Progenitor cell of endocrine pancreas (in vitro differentiated cells): ENCODE measurements at regions not wholly inside any gene's neighbourhood (a gene's known extent, or its start where the extent isn't known, plus 50 kb on each side); places are given as distances from the start of the nearest gene placed in this dataset.
A peak's percentile ranks its signal among the peaks of the same experiment; 100 is the strongest.

ENCODE experiments used
- DNase-seq: peaks from one replicate; pipeline ENCODE4 v3.0.0; 2021; ENCODE audit warnings: low spot score; ENCODE audit not compliant: unreplicated experiment
- H3K27ac Mint-ChIP-seq: 2 replicates; pipeline ENCODE4 v1.8.0; 2021; ENCODE audit warnings: mild to moderate bottlenecking, moderate library complexity, mixed read lengths
- H3K27me3 Mint-ChIP-seq: 2 replicates; pipeline ENCODE4 v1.8.0; 2021; ENCODE audit warnings: mixed read lengths
- H3K36me3 Mint-ChIP-seq: 2 replicates; pipeline ENCODE4 v1.8.0; 2022; ENCODE audit warnings: mixed read lengths; ENCODE audit not compliant: insufficient read depth
- H3K4me1 Mint-ChIP-seq: 2 replicates; pipeline ENCODE4 v1.8.0; 2021; ENCODE audit warnings: low read depth, mixed read lengths
- H3K4me3 Mint-ChIP-seq: 2 replicates; pipeline ENCODE4 v1.8.0; 2021; ENCODE audit warnings: low read depth, mild to moderate bottlenecking, moderate library complexity, mixed read lengths
- H3K9me3 Mint-ChIP-seq: 2 replicates; pipeline ENCODE4 v1.8.0; 2021; ENCODE audit warnings: low read depth, mixed read lengths
- CTCF ChIP-seq: fragments of 200-600 bp; sonication (generic); IDR thresholded peaks from one replicate; pipeline ENCODE4 v1.5.0; 2021; ENCODE audit warnings: antibody characterized with exemption, mild to moderate bottlenecking; ENCODE audit not compliant: unreplicated experiment

- H3K4me1 Mint-ChIP-seq: peaks cover 8% of the 10 kb centered on the region
- H3K27ac Mint-ChIP-seq: peak overlapping the region; percentile 43
- H3K36me3 Mint-ChIP-seq: no peaks in the 10 kb centered on the region
- no peak for DNase-seq
- H3K9me3 Mint-ChIP-seq: no peaks in the 10 kb centered on the region
- TF ChIP-seq CTCF: no peak
- H3K4me3 Mint-ChIP-seq: no peak overlapping the region
- peaks cover 14% of the 10 kb centered on the region for H3K27me3 Mint-ChIP-seq
Measured at GRCh38 chr1:87951852-87952251, 623.2 kb downstream of the LMO4 start.

DNA sequence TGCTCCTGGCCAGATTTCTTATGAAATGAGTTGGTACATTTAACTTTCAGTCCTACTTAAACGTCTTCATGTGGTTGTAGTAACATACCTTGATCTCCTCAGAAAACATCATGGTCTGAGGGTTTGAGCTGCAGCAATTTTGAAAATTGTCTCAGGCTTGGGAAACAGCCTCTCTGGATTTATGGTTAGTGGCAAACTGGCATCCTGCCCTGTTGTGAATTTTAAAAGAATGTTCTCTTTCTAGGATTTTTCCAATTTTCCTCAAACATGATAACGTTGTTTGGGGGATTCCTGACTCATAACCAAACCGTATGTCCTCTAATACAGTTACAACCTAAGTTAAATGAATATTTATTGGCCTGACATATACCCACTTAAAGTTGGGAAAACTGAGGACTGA is 624.4 kb downstream of the LMO4 start:
- no peak for TF ChIP-seq CTCF
- Mint-ChIP-seq H3K4me3 (no peak overlapping the region), H3K27ac (no peak overlapping the region), H3K36me3 (no peaks in the 10 kb centered on the region), H3K9me3 (no peaks in the 10 kb centered on the region), H3K4me1 (peaks cover 8% of the 10 kb centered on the region), H3K27me3 (peaks cover 16% of the 10 kb centered on the region)
- no peak for DNase-seq

DNA sequence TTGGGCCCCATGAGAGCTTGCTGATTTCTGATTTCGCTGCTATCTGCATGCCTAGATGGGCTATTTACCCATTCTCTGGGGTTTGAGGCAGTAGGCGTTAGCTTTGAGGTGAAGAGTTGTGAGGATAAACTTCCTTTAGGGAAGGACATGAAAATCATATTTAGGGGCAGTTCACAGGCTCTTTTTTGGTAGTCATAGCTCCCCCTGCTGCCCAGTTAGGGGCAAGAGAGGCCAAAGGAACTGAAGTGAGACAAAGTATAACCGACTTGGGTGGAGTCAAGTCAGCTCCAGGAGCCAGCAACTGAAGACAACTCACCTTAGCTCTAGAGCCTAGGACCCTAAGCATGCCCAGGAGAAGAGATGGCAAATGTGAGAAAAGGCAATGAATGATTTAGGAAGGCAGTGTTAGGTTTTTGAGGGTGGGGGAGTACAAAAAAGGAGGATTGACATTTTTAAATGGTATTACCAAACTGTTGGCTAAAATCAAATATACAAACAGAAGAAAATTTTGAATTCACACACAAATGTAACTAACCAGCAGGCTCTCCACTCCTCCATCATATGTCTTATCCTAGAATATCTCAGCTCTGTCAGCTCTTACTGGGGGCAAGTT is 625.2 kb downstream of the LMO4 start:
- DNase-seq: peak; percentile 41
- H3K9me3 Mint-ChIP-seq: no peaks in the 10 kb centered on the region
- H3K4me3 Mint-ChIP-seq: no peak overlapping the region
- peaks cover 18% of the 10 kb centered on the region for H3K27me3 Mint-ChIP-seq
- no peak overlapping the region for H3K27ac Mint-ChIP-seq
- no peaks in the 10 kb centered on the region for H3K36me3 Mint-ChIP-seq
- peak; percentile 83 for TF ChIP-seq CTCF
- H3K4me1 Mint-ChIP-seq: peaks cover 8% of the 10 kb centered on the region

GRCh38 chr1:87955038-87955437 is 626.4 kb downstream of the LMO4 start:
- no peak for DNase-seq
- Mint-ChIP-seq H3K36me3 (no peaks in the 10 kb centered on the region), H3K4me3 (no peak overlapping the region), H3K27me3 (peaks cover 18% of the 10 kb centered on the region), H3K9me3 (no peaks in the 10 kb centered on the region), H3K27ac (no peak overlapping the region), H3K4me1 (peaks cover 8% of the 10 kb centered on the region)
- no peak for TF ChIP-seq CTCF

GRCh38 chr1:87956072-87956471 is 627.4 kb downstream of the LMO4 start:
- H3K4me1 Mint-ChIP-seq: peaks cover 8% of the 10 kb centered on the region
- no peak overlapping the region for H3K4me3 Mint-ChIP-seq
- peaks cover 15% of the 10 kb centered on the region for H3K27me3 Mint-ChIP-seq
- no peak for TF ChIP-seq CTCF
- DNase-seq: no peak
- no peak overlapping the region for H3K27ac Mint-ChIP-seq
- no peaks in the 10 kb centered on the region for H3K36me3 Mint-ChIP-seq
- H3K9me3 Mint-ChIP-seq: no peaks in the 10 kb centered on the region
